Endothelial cell of umbilical vein (primary cell): ENCODE measurements at regions not wholly inside any gene's neighbourhood (a gene's known extent, or its start where the extent isn't known, plus 50 kb on each side); places are given as distances from the start of the nearest gene placed in this dataset.

Experiments used
- BruUV-seq: library from RNA; stranded (reverse); fragments of 400-500 nt; replicated peaks from 2 replicates; lab custom pipeline; 2021; lab: Mats Ljungman, UMichigan
- CTCF ChIA-PET: fragments of 300-600, 350-600 bp; sonication (Branson Sonifier 250); formaldehyde crosslinking; loops from one replicate; lab custom pipeline; 2021; ENCODE audit warnings: antibody characterized with exemption, inconsistent platforms; lab: Charles Lee
- POLR2A ChIA-PET: fragments of 300-600, 350-600 bp; sonication (Branson Sonifier 250); formaldehyde crosslinking; loops from one replicate; lab custom pipeline; 2021; ENCODE audit warnings: antibody characterized with exemption, inconsistent platforms; lab: Charles Lee
- DNase-seq: peaks from one replicate; pipeline ENCODE4 v3.0.0-alpha.2; 2011; ENCODE audit warnings: low read depth, low spot score
- FAIRE-seq: peaks from 2 replicates; lab custom pipeline; 2011; peaks lifted over from hg19 to GRCh38; lab: Jason Lieb, UNC
- H2AFZ ChIP-seq: 2 replicates; pipeline ENCODE4 v1.6.0; 2012; ENCODE audit warnings: low read depth, low read length, control low read depth, inconsistent platforms
- H3K27ac ChIP-seq: 2 replicates; pipeline ENCODE4 v1.5.1; 2011; ENCODE audit warnings: low read depth, mild to moderate bottlenecking, control low read depth, low read length, moderate library complexity; ENCODE audit not compliant: insufficient read depth
- H3K27me3 ChIP-seq, 2 experiments: 2 replicates each; pipeline versions ENCODE4 v1.6.0 to v1.6.1; 2011; ENCODE audit warnings: low read length in 2 of 2, mixed read lengths in 1 of 2; ENCODE audit not compliant: control insufficient read depth in 2 of 2, insufficient read depth in 2 of 2
- H3K36me3 ChIP-seq, 2 experiments: 2 replicates in 1 of 2; 3 replicates in 1 of 2; pipeline ENCODE4 v1.5.1; 2011; ENCODE audit warnings: low read length in 2 of 2, mild to moderate bottlenecking in 1 of 2, moderate library complexity in 1 of 2; ENCODE audit not compliant: control insufficient read depth in 2 of 2, insufficient read depth in 2 of 2; ENCODE audit errors: extremely low read depth in 1 of 2
- H3K4me1 ChIP-seq: 3 replicates; pipeline ENCODE4 v1.5.1; 2011; ENCODE audit warnings: mild to moderate bottlenecking, low read length; ENCODE audit not compliant: control insufficient read depth, insufficient read depth; ENCODE audit errors: extremely low read depth
- H3K4me2 ChIP-seq: 2 replicates; pipeline ENCODE4 v1.6.1; 2011; ENCODE audit warnings: low read length, control low read depth, mixed read lengths; ENCODE audit not compliant: insufficient read depth
- H3K4me3 ChIP-seq, 3 experiments: fragments of 200-600 bp in 1 of 3; sonication (generic), shearing (Covaris generic) in 1 of 3; replicated peaks in 1 of 3; 2 replicates each; pipeline ENCODE4 v1.5.1; 2011 to 2016; ENCODE audit warnings: control low read depth in 3 of 3, low read length in 3 of 3, mild to moderate bottlenecking in 2 of 3, inconsistent platforms in 1 of 3, low read depth in 1 of 3, moderate library complexity in 1 of 3; ENCODE audit not compliant: insufficient read depth in 1 of 3
- H3K79me2 ChIP-seq: 2 replicates; pipeline ENCODE4 v1.6.0; 2012; ENCODE audit warnings: low read length, inconsistent platforms; ENCODE audit not compliant: control insufficient read depth, insufficient read depth
- H3K9ac ChIP-seq: replicated peaks from 2 replicates; pipeline ENCODE3; 2011; ENCODE audit warnings: low read length, control low read depth; ENCODE audit not compliant: insufficient read depth; ENCODE audit errors: extremely low read depth
- H3K9me1 ChIP-seq: replicated peaks from 3 replicates; pipeline ENCODE4 v1.6.0; 2011; ENCODE audit warnings: mild to moderate bottlenecking, low read length; ENCODE audit not compliant: control insufficient read depth, insufficient read depth; ENCODE audit errors: extremely low read depth
- H3K9me3 ChIP-seq: replicated peaks from 2 replicates; pipeline ENCODE4 v1.5.1; 2012; ENCODE audit warnings: low read length, inconsistent platforms; ENCODE audit not compliant: control insufficient read depth, insufficient read depth
- H4K20me1 ChIP-seq: replicated peaks from 2 replicates; pipeline ENCODE3; 2011; ENCODE audit warnings: mild to moderate bottlenecking, low read length; ENCODE audit not compliant: control insufficient read depth, insufficient read depth; ENCODE audit errors: extremely low read depth
- EZH2 ChIP-seq: IDR thresholded peaks from 2 replicates; pipeline ENCODE4 v1.6.1; 2012; ENCODE audit warnings: borderline replicate concordance, low read depth, mild to moderate bottlenecking, moderate library complexity, low read length, inconsistent platforms; ENCODE audit not compliant: severe bottlenecking
- FOS ChIP-seq: IDR thresholded peaks from 2 replicates; pipeline ENCODE4 v1.6.1; 2011; ENCODE audit warnings: mild to moderate bottlenecking, low read length, moderate library complexity, borderline replicate concordance; ENCODE audit not compliant: insufficient read depth
- GATA2 ChIP-seq: IDR thresholded peaks from 2 replicates; pipeline ENCODE4 v1.7.0; 2011; ENCODE audit warnings: low read depth, mild to moderate bottlenecking, moderate library complexity, mixed read lengths, low read length; ENCODE audit not compliant: insufficient read length, insufficient read depth
- JUN ChIP-seq: IDR thresholded peaks from 2 replicates; pipeline ENCODE4 v1.6.1; 2011; ENCODE audit warnings: borderline replicate concordance, low read depth; ENCODE audit not compliant: insufficient read length, insufficient read depth
- MAX ChIP-seq: IDR thresholded peaks from 2 replicates; pipeline ENCODE4 v1.6.1; 2011; ENCODE audit not compliant: insufficient read depth, insufficient read length
- MYC ChIP-seq: IDR thresholded peaks from one replicate; pipeline ENCODE4 v1.6.1; 2011; ENCODE audit warnings: mild to moderate bottlenecking, low read depth, low read length
- POLR2A ChIP-seq: IDR thresholded peaks from 2 replicates; pipeline ENCODE4 v1.6.1; 2012; ENCODE audit warnings: low read depth, mild to moderate bottlenecking, control low read depth, low read length
- POLR2AphosphoS5 ChIP-seq: IDR thresholded peaks from 2 replicates; pipeline ENCODE4 v1.6.1; 2012; ENCODE audit warnings: low read depth, mild to moderate bottlenecking, control low read depth, low read length, moderate library complexity; ENCODE audit not compliant: insufficient read depth
- dilution Hi-C: fragments of 300-500 bp; cut with MboI; formaldehyde crosslinking; loops from one replicate; pipeline ENCODE4 v1.15.0; 2019; ENCODE audit warnings: low sequenced_read_pairs; ENCODE audit not compliant: extremely low pct_ligation_motif_present
- intact Hi-C: fragments of 100-400 bp; cut with micrococcal nuclease; formaldehyde crosslinking; loops from one replicate; pipeline ENCODE4 v1.10.0; 2022
- TF ChIP-seq, protein P1 (sequence below), 2 donors: IDR thresholded peaks; 1 replicate in 1 of 2; 2 replicates in 1 of 2; pipeline ENCODE4 v1.5.1; 2011; ENCODE audit warnings: low read length in 2 of 2, mild to moderate bottlenecking in 2 of 2, moderate library complexity in 2 of 2, control low read depth in 1 of 2, inconsistent platforms in 1 of 2, low read depth in 1 of 2; ENCODE audit not compliant: insufficient read depth in 1 of 2; ENCODE audit errors: extremely low read depth in 1 of 2

DNA sequence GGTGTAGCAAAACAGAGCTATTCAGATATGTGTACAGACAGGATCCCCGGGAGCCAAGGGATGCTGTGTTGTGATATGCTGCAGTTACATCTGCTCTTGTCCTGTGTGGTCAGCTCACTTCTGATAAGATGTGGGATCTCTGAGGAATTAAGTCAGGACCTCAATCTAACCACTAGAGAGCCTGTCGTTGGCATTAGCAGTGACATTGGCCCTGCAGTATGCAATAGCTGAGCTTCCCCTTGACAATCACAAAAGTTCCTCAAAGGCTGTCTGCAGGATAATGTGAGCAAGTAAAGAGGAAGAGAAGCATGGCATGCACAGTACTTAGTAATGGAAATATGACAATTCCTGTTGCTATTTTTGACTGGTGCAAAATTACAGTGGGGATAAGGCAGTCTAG is 203.4 kb upstream of the MIR17HG start:
- H3K4me3 ChIP-seq, result no peak overlapping the region
- H3K36me3 ChIP-seq, result no peaks in the 10 kb centered on the region
- BruUV-seq, result no TSS peak
- intact Hi-C loops (no loop called here), dilution Hi-C loops (no loop called here)
- H3K9me3 ChIP-seq, result no peaks in the 10 kb centered on the region
- no peak overlapping the region for H3K27ac ChIP-seq
- ChIA-PET POLR2A (no interaction called here), CTCF (no interaction called here)
- no peak for FAIRE-seq
- no peaks in the 10 kb centered on the region for H3K79me2 ChIP-seq
- no peaks in the 10 kb centered on the region for H4K20me1 ChIP-seq
- no peaks in the 10 kb centered on the region for H3K27me3 ChIP-seq
- TF ChIP-seq MYC, result no peak
- TF ChIP-seq GATA2, result no peak
- no peak for TF ChIP-seq JUN
- no peak for TF ChIP-seq POLR2A
- TF ChIP-seq MAX, result no peak
- TF ChIP-seq, protein P1, sequence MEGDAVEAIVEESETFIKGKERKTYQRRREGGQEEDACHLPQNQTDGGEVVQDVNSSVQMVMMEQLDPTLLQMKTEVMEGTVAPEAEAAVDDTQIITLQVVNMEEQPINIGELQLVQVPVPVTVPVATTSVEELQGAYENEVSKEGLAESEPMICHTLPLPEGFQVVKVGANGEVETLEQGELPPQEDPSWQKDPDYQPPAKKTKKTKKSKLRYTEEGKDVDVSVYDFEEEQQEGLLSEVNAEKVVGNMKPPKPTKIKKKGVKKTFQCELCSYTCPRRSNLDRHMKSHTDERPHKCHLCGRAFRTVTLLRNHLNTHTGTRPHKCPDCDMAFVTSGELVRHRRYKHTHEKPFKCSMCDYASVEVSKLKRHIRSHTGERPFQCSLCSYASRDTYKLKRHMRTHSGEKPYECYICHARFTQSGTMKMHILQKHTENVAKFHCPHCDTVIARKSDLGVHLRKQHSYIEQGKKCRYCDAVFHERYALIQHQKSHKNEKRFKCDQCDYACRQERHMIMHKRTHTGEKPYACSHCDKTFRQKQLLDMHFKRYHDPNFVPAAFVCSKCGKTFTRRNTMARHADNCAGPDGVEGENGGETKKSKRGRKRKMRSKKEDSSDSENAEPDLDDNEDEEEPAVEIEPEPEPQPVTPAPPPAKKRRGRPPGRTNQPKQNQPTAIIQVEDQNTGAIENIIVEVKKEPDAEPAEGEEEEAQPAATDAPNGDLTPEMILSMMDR (IDR thresholded peaks at IDR 0.05; ENCODE audit: extremely low read depth in 1 of 2, insufficient read depth in 1 of 2, low read depth in 1 of 2, low read length in 2 of 2), result no peak
- TF ChIP-seq EZH2, result no peak
- no peak for TF ChIP-seq POLR2AphosphoS5
- TF ChIP-seq FOS, result no peak
- no peaks in the 10 kb centered on the region for H3K9me1 ChIP-seq
- no peaks in the 10 kb centered on the region for H3K4me1 ChIP-seq
- H3K4me2 ChIP-seq, result no peak overlapping the region
- no peak overlapping the region for H2AFZ ChIP-seq
- no peak overlapping the region for H3K9ac ChIP-seq
- DNase-seq, result no peak
